ENCODE measurements at regions not wholly inside any gene's neighbourhood (a gene's known extent, or its start where the extent isn't known, plus 50 kb on each side); places are given as distances from the start of the nearest gene placed in this dataset.
"Not testable (repeated sequence)": the region's sequence is repeated elsewhere in the genome, so short reads cannot be mapped to it uniquely, and the experiment has no call there.

DNA sequence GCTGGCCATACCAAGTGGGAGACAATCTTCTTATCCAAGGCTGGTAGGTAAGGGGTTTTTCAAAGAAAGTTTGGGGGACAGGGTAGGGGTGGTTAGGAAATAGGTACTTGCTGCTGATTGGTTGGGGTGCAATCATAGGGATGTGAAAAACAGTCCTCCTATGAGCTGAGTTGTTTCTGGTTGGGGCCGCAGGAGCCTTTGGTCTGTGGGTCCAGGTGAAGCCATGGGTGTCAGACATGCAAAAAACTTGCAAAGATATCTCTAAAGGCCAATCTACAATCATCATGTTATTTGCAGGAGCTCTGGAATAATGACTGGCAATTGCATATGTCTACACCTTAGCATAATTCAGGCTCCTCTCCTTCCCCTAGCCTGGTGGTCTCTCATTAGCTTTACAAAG, 982.3 kb downstream of the DIPK2A start:
- DNase-seq = no peak

DNA sequence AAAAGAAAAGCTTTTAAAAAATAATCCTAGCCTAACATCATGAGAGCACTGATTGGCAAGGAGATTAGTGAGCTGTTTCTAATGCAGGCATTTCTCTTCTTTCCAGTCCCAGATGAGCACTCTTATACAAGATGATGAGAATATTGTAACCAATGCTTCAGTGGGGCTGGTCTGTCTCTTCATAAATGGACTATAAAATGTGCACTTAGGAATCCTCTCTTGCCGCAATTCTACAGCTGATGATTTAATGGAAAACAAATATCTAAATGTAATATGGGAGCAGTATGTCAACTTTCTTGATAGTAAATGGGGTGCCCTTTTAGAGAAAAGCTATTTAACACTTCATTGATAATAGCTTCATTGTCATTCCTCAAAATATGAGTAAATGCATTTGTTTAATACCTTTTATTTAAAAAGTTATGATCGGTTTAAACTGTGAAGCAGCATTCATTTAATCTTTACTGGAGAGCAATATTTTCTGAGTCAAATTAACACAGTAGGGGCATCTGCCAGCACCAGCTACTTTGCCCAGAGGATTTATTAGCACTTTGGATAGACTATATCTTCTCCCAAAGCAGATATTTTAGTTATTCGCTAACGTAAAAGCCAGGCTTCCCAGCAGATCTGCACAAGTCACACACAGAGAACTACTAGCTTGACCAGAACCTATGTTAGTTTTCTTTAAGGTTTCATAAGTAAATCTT, 985.9 kb downstream of the DIPK2A start:
- no peak for DNase-seq

DNA sequence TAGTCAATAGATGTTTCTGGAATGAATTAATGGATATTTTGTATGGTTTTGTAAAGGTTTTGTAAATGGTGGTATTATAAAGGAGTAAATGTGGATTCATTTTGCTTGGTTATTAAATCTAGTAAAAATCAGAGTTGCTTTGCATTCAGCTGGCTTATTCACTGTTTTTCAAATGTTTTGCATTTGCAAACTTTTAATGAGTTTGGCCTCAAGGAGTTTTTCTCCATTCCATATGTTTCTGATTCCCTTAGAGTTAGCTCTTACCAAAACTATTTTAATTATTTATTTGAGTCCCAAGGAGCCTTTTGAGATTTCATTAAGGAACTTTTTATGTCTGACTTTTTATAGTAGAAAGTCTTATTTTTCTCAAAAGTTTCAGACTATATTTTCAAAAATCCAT, 992.2 kb downstream of the DIPK2A start:
- DNase-seq = no peak

DNA sequence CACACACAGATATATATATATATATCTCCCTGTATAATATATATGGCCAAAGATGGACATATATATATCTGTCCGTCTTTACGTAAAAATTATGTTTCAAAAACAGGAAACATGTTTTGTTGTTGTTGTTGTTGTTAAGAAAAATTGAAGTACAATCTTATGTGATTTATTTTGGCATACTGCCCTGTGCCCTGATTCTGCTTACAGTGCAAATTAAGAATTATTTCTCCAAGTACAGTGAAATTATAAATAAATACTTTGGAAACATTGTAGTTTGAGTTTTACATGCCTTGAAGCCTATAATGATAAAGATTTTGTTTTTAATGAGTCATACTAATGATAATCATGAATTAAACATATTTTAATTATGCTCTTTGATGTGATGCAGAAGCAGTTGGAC, 994.9 kb downstream of the DIPK2A start:
- DNase-seq = no peak

GRCh38 chr3:144968750-144969350, 997.2 kb downstream of the DIPK2A start:
- DNase-seq = no peak

DNA sequence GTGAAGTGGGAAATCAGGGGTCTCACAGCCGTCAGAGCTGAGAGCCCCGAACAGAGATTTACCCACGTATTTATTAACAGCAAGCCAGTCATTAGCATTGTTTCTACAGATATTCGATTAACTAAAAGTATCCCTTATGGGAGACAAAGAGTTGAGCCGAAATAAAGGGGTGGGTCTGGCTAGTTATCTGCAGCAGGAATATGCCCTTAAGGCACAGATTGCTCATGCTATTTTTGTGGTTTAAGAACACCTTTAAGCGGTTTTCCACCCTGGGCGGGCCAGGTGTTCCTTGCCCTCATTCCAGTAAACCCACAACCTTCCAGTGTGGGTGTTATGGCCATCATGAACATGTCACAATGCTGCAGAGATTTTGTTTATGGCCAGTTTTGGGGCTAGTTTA, 1012.9 kb downstream of the DIPK2A start:
- not testable (repeated sequence) for DNase-seq

DNA sequence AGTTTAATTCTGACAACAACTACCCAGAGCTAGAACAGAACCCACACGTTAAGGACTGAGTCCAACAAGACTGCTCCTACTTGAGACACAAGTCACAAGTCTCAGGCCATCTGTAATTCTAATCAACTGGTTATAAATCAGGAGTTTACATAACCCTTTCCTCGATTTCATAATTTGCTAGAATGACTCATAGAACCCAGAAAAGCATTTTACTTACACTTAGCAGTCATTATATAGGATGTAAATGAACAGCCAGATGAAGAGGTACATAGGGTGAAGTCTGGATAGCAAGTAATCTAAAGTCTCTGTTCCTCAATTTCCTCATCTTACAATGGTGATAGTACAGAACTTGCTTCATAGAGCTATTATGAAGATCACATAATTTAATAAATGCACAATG, 1018.2 kb downstream of the DIPK2A start:
- no peak for DNase-seq

DNA sequence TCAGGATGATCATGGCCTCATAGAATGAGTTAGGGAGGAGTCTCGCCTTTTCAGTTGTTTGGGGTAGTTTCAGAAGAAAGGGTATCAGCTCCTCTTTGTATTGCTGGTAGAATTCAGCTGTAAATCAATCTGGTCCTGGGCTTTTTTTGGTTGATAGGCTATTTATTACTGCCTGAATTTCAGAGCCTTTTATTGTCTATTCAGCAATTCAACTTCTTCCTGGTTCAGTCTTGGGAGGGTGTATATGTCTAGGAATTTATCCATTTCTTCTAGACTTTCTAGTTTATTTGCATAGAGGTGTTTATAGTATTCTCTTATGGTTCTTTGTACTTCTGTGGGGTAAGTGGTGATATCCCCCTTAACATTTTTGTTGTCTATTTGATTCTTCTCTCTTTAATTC, 1024.2 kb downstream of the DIPK2A start:
- DNase-seq = no peak

GRCh38 chr3:145005427-145005826, 1033.8 kb downstream of the DIPK2A start:
- DNase-seq = no peak

DNA sequence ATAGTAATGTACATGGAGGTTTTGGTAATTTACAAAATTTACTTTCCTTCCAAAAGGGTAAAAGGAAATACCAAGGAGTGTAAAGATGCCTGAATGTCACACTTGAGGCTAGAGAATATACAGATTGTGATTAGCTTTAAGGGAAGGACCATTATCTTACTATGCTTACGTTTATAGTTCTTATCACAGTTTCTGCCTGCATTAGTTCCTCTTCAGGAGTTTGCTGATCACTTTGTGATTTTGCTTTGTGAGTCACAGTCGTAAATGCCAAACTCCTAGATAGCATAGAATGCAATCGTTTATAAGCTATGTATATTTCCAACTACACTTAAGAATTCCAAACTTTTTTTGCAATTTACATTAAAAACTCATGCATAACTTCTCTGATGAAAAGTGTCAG, 1034.6 kb downstream of the DIPK2A start:
- DNase-seq = no peak

DNA sequence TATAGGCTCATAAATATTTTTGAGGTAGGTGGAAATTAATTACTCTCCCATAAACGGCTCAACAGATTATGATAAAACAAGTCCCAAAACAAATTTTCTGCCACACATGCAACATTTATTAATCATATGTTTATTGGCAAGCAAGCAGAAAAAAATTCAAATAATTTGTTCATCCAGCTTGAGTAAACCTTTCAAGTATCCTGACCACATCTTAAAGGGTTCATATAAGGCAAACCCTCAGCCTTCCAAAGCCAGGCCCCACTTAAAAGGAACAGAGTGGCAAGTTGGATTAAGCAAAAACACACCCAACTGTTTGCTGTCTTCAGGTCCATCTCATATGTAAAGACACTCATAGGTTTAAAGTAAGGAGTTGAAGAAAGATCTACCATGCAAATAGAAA, 1042.3 kb downstream of the DIPK2A start:
- DNase-seq = no peak

GRCh38 chr3:145015253-145015652, 1043.6 kb downstream of the DIPK2A start:
- no peak for DNase-seq

- DNase-seq = no peak
These were observed 1046.3 kb downstream of the DIPK2A start for GRCh38 chr3:145017959-145018358.

GRCh38 chr3:145022447-145022846, 1050.8 kb downstream of the DIPK2A start:
- DNase-seq = no peak

DNA sequence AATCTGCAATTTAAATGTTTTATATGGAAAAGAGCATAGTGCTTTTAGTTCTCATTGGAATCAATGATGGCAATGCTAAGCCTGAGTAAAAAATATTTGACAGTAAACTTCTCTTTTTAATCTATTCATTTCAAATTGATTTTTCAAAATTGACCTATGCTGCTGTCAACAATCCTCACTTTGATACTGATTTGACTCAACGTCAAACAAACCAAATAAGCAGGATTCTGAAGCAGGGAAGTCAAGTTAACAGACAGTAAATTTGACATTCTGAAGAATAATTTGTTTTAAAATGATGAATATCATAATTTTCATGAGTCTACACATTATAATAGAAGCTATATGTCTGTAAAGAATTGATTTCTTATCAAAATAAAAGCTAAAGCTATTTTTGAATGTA, 1053.1 kb downstream of the DIPK2A start:
- DNase-seq = no peak

DNA sequence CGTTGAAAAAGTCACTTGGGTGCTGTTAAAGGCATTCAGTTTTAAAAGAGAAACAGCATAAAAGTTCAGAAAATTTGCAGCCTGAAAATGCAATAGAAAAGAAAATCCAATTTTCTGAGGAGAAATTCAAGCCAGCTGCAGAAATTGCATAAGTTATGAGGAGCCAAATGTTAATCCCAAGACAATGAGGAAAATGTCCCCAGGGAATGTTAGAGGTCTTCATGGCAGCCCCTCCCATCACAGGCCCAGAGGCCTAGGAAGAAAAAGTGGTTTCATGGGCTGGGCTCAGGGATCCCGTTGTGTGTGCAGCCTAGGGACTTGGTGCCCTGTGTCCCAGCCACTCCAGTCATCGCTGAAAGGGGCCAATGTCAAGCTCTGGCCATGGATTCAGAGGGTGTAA, 1055.6 kb downstream of the DIPK2A start:
- not testable (repeated sequence) for DNase-seq

GRCh38 chr3:145032791-145033190, 1061.2 kb downstream of the DIPK2A start:
- DNase-seq = no peak

- no peak for DNase-seq
These were observed 1064.1 kb downstream of the DIPK2A start for GRCh38 chr3:145035682-145036081.

DNA sequence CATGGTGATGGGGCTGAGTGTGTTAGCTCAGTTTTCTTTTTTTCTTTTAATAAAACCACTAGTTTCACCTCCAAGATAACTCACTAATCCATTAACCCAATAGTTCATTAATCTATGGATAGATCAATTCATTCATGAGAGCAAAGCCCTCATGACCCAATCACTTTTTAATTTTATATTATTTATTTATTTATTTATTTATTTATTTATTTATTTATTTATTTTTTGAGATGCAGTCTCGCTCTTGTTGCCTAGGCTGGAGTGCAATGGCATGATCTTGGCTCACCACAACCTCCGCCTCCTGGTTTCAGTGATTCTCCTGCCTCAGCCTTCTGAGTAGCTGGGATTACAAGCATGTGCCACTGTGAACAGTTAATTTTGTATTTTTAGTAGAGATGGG, 1082.4 kb downstream of the DIPK2A start:
- DNase-seq = not testable (repeated sequence)

DNA sequence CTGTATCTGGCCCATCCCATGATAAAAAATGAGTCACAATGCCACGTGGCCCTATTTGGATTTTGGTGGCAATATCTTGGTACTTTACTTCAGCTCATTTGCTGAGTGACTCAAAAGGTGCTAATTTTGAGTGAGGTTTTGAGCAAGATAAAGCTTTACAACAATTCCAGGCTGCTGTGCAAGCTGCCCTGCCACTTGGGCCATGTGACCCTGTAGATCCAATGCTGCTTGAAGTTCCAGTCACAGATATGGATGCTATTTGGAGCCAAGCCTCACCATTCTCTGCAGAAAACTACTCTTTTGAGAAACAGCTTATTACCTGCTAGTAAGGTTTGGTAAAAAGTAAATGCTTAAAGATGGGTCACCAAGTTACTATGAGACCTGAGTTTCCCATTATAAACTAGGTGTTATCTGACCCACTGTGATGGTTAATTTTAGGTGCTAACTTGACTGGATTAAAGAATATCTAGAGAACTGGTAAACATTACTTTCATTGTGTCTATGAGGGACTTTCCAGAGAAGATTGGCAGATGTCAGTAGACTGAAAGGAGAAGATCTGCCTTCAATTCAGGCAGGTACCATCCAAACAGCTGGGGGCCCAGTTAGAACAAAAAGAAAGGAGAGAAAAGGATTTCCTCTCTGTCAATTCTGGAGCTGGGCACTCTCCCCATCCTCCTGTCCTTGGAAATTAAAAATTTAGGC, 1083.9 kb downstream of the DIPK2A start:
- no peak for DNase-seq

GRCh38 chr3:145058483-145058882, 1086.9 kb downstream of the DIPK2A start:
- no peak for DNase-seq

DNA sequence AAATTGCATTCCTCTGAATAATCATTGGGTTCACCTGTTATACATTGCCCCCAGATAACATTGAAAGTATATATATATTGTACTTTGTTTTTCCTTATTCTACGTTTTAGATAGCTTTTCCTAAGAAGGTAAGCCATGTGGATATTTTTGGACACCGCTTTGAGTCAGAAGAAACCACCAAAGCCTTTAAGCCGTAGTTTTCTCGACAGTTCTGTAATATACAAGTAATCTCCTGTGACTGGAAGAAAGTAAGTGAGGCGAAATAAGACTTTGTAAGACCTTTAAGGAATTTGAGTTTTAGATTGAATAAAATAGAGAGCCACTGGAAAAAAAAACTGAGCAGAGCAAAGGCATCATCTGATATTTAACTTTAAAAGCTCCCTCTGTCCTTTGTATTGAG, 1092.0 kb downstream of the DIPK2A start:
- DNase-seq = no peak

GRCh38 chr3:145070795-145071194, 1090.2 kb downstream of the PLOD2 start:
- peak; percentile 55 for DNase-seq

GRCh38 chr3:145079436-145079835, 1081.5 kb downstream of the PLOD2 start:
- DNase-seq = no peak
